ENCODE measurements at regions not wholly inside any gene's neighbourhood (a gene's known extent, or its start where the extent isn't known, plus 50 kb on each side); places are given as distances from the start of the nearest gene placed in this dataset.

DNA sequence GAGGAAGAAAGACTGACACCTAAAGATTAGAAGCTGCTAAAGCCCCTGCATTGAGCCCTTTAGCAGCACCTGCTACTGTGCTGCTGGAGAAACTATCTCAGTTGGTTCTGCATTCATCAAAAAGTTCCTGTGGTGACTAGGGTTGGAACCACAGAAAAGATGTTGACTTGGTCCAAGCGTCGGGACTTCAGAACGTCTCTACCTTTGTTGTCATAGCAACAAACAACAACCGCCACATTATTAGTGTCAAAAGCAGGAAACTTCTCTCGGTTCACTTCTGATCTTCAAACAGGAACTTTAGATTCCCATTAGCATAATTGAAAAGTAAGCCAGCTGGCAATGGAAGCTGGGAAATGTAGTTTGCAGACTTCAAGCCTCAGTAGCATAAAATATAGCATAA is 368.0 kb downstream of the SEC23A start:
- no peak for TF ChIP-seq ZNF776 (CRISPR knock-in tag; IDR thresholded peaks at IDR 0.05)
- TF ChIP-seq ARNT (IDR thresholded peaks at IDR 0.05), result no peak
- TF ChIP-seq, protein P1, sequence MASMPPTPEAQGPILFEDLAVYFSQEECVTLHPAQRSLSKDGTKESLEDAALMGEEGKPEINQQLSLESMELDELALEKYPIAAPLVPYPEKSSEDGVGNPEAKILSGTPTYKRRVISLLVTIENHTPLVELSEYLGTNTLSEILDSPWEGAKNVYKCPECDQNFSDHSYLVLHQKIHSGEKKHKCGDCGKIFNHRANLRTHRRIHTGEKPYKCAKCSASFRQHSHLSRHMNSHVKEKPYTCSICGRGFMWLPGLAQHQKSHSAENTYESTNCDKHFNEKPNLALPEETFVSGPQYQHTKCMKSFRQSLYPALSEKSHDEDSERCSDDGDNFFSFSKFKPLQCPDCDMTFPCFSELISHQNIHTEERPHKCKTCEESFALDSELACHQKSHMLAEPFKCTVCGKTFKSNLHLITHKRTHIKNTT (CRISPR knock-in tag; IDR thresholded peaks at IDR 0.05), result no peak
- TF ChIP-seq, protein P2, sequence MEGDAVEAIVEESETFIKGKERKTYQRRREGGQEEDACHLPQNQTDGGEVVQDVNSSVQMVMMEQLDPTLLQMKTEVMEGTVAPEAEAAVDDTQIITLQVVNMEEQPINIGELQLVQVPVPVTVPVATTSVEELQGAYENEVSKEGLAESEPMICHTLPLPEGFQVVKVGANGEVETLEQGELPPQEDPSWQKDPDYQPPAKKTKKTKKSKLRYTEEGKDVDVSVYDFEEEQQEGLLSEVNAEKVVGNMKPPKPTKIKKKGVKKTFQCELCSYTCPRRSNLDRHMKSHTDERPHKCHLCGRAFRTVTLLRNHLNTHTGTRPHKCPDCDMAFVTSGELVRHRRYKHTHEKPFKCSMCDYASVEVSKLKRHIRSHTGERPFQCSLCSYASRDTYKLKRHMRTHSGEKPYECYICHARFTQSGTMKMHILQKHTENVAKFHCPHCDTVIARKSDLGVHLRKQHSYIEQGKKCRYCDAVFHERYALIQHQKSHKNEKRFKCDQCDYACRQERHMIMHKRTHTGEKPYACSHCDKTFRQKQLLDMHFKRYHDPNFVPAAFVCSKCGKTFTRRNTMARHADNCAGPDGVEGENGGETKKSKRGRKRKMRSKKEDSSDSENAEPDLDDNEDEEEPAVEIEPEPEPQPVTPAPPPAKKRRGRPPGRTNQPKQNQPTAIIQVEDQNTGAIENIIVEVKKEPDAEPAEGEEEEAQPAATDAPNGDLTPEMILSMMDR (CRISPR knock-in tag; IDR thresholded peaks at IDR 0.05), result no peak
- no peak for TF ChIP-seq ZNF607 (CRISPR knock-in tag; IDR thresholded peaks at IDR 0.05; ENCODE audit: borderline replicate concordance)
- TF ChIP-seq ATM (IDR thresholded peaks at IDR 0.05; ENCODE audit: borderline replicate concordance), result no peak

All from HepG2 (cell line).